AG09319 (cell line): ENCODE measurements at regions not wholly inside any gene's neighbourhood (a gene's known extent, or its start where the extent isn't known, plus 50 kb on each side); places are given as distances from the start of the nearest gene placed in this dataset.
"Not testable (repeated sequence)": the region's sequence is repeated elsewhere in the genome, so short reads cannot be mapped to it uniquely, and the experiment has no call there.

ENCODE experiments used
- DNase-seq: peaks from one replicate; pipeline ENCODE4 v3.0.0-alpha.2; 2010; ENCODE audit warnings: low read depth; ENCODE audit errors: extremely low read depth
- CTCF ChIP-seq: IDR thresholded peaks from 2 replicates; pipeline ENCODE4 v1.5.1; 2011; ENCODE audit warnings: low read depth, mild to moderate bottlenecking, inconsistent platforms, low read length, moderate library complexity

GRCh38 chr2:52474091-52474490 lies 1293.5 kb upstream of the CHAC2 start:
- TF ChIP-seq CTCF = no peak
- no peak for DNase-seq

DNA sequence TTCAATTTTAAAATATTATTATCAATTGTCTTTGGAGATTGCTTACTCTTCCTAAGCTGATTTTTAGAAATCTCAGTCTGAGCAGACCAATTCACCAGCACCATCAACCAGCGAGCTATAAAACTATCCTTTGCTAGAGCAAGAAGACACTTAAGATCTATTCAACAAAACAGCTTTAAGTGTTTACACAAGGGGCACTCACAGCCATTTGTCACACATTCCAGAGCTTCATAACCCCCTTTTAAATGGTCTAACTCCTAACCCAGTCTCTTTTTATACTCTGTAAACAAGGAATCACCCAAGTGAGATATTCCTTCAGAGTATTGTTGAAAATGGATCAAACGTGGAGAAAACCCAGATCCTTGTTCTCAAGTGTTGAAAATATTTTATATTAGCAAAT lies 1294.1 kb upstream of the CHAC2 start:
- DNase-seq = no peak
- no peak for TF ChIP-seq CTCF

GRCh38 chr2:52470457-52470856 lies 1297.1 kb upstream of the CHAC2 start:
- DNase-seq = not testable (repeated sequence)

GRCh38 chr2:52467189-52467588 lies 1300.4 kb upstream of the CHAC2 start:
- TF ChIP-seq CTCF = no peak
- no peak for DNase-seq

- DNase-seq = no peak
- no peak for TF ChIP-seq CTCF
These were observed 1302.3 kb upstream of the CHAC2 start for GRCh38 chr2:52465287-52465686.

GRCh38 chr2:52463457-52463856 lies 1304.1 kb upstream of the CHAC2 start:
- no peak for TF ChIP-seq CTCF

GRCh38 chr2:52456561-52457377 lies 1310.8 kb upstream of the CHAC2 start:
- TF ChIP-seq CTCF = no peak
- no peak for DNase-seq

More at GRCh38 chr2:52463457-52463856, 1304.1 kb upstream of the CHAC2 start:
- no peak for DNase-seq

DNA sequence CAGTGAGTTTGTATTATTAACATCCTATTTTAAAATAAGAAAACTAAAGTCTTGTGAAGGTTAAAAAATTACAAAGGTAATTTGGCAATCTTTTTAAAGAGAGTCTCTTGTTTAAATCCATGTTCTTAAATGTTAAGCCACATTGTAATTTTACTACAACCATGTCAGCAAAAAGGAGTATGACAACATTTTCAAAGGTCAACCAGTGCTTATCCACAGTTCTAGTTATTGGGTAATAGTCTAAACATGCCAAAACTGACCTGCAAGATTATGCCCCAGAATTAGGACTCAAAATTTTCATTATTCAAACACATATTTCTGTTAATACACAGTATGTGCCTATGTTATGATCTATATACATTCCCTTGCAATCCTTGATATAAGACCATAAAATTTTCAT lies 1312.6 kb upstream of the CHAC2 start:
- TF ChIP-seq CTCF = no peak
- DNase-seq = no peak
